NOMO-1 treated with dmso at 0.1 percent for 144 hours (cell line): ENCODE measurements at regions not wholly inside any gene's neighbourhood (a gene's known extent, or its start where the extent isn't known, plus 50 kb on each side); places are given as distances from the start of the nearest gene placed in this dataset.

ENCODE experiments used
- DNase-seq: peaks from one replicate; lab custom pipeline; 2025; ENCODE audit not compliant: unreplicated experiment; lab: John Stamatoyannopoulos, UW

DNA sequence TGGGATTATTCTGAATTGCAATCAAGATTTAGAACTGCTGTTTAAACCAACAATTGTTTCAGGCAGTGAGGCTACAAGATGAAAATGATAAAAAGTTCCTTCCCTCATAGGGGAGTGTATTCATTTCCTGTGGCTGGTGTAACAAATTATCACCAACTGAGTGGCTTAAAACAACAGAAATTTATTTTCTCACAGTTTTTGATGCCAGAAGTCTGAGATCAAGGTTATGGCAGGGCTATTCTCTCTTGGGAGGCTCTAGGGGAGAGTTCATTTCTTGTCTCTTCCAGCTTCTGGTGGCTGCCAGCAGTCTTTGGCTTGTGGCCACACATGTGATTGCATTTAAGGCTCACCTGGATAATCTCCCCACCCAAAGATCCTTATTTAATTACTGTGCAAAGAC is 290.5 kb upstream of the ZSWIM2 start:
- DNase-seq, result no peak

DNA sequence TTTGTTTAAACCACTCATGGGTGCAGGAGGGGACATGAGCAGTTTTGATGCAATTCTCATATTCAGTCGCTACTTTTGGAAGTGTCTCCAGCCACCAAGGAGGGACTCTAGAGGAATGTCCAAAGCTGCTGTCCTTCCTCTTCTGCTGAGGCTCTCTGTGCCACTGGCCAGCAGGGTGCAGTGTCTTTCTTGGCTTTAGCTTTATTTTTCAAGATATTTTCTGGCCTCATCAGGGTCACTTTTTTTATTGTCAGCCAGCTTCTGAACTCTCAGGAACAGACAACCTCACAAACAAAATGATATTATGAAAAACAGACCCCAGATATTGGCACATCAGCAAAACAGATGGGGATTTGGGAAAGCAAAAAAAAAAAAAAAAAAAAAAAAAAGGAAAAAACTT is 289.3 kb upstream of the ZSWIM2 start:
- peak; percentile 2 for DNase-seq

DNA sequence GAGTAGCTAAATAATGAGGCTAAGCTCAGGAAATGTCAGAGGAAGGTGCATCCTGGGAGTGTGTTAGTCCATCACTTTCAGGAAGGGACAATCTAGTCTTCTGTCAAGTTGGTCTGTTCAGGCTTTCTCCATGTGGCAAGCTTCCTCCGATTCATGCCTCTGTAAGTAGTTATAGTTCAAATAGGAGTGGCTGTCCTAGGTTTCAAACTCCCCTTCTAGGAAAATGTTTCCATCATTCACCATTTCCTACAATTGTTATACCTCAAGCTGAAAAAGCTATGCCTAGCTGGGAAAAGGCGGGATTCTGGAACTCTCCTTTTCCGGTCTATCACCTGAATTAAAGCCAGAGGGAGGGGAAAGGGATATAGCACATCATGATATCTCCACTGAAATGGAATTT is 287.7 kb upstream of the ZSWIM2 start:
- DNase-seq, result no peak

DNA sequence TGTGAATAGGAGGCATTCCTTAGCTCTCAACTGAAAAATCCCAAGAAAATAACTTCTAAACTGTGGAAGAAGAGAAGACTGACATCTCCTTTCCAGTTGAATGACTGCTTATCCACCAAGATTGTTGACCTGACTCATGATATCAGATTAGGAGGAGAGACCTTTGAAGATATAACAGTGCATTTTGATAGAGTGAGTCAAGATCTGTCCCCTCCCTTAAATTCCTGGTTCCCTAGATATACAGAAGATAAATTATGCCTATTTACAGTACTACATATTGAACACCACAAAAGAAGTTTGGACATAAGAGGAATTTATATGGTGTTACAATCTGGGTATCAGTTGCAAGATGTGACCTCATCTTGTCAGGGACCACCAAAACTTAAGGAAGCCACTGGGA is 285.3 kb upstream of the ZSWIM2 start:
- no peak for DNase-seq

DNA sequence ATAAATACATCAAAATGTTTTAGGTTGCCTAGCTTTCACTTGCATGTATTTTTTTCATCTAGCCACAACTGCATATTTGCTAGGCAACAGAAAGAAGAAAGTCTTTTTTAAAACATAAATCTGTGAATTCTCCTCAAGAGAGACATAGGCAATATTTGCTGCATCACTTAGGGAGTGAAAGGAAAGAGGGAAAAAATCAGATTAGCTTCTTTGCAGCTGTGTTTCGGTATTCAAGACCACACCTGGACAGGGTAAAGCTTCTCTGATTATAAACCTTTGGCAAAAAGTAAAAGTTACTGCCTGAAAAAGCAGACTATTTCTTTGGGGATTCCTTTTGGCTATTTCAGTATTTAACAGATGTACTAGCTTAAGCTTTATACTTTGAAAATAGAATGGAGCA is 280.9 kb upstream of the ZSWIM2 start:
- DNase-seq, result no peak

DNA sequence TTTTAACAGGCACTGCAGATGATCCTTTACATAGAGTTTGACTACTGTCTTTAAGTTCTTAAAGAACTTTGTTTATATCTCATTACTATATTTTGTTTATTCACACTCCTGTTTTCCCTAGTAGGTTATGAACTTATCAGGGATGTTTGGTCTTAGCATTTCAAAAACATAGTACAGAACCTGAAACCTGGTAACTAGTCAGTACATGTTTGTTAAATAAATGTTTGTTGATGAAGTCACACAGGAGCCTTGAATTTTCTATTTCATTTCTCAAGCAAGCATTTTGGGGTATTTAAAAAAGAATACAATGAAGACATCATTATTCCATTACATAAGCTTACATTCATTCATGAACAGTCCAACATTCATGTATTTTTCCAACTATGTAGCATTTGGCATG is 280.3 kb upstream of the ZSWIM2 start:
- DNase-seq, result no peak

DNA sequence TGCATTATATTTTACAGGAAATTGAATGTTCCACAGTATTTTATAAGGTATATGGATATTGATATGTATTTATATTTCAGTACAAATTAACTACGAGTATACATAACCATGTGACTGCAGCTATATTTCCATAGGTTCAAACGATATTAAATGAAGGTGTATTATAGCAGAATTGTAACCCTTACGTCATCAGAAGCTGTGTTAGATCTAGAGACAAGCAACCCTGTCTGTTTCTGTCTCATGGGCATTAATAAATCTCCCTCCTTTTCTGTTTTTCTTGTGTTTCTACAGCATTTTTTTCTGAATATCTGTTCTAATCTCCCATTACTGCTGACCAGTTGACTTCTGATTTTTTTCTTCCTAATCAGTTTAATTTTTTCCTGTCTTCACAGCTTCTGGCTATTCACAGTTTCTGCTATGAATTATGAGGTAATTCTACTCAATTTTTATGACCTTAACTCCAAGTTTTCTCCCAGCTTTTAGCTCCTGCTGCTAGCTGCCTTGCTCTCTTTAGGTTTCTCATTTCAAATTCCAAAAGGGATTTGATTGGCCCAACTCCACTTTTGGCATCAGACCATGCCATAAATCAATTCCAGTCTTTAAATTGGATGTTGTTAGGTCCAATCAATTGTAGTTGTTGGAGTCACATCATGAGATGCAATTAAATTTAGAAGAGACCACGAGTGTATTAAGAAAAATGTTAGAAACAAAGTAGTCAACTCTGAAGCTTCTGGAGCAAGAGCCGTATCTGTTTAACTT is 277.5 kb upstream of the ZSWIM2 start:
- DNase-seq, result no peak

DNA sequence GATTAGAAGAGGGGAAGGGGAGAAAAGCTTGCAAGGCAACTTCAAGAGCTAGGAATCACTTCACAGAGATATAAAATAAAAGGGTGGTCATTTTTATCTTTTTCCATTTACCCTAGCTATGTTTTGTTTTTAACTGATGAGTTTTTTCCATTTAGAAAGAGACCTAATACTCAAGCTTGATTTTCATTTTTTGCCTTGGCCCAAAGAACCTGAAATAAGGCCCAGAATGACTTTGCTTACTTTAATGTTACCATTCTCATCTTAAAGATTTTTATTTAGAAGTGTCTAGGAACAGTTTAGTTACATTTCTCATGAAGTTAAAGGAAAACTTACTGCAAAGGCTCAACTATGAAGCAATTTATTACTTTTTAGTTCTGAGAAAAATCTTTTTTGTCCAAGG is 276.3 kb upstream of the ZSWIM2 start:
- DNase-seq, result no peak

DNA sequence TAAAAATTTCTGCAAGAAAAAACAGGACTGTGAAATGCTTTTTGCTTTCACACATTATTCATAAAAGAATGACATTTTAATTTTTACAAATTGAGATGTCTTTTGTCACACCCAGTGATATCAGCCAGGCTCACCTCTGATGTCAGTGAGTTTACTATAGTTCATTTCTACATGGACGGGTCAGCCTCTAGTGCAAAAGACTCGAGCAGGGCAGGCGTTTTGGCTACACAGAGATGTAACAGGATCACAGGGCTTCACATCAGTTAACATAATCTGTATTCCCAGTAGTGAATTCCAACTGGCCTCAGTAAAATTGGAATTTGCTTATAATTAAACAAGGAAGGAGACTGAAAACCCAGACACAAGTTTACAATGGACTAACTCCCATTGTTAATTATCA is 275.6 kb upstream of the ZSWIM2 start:
- no peak for DNase-seq

DNA sequence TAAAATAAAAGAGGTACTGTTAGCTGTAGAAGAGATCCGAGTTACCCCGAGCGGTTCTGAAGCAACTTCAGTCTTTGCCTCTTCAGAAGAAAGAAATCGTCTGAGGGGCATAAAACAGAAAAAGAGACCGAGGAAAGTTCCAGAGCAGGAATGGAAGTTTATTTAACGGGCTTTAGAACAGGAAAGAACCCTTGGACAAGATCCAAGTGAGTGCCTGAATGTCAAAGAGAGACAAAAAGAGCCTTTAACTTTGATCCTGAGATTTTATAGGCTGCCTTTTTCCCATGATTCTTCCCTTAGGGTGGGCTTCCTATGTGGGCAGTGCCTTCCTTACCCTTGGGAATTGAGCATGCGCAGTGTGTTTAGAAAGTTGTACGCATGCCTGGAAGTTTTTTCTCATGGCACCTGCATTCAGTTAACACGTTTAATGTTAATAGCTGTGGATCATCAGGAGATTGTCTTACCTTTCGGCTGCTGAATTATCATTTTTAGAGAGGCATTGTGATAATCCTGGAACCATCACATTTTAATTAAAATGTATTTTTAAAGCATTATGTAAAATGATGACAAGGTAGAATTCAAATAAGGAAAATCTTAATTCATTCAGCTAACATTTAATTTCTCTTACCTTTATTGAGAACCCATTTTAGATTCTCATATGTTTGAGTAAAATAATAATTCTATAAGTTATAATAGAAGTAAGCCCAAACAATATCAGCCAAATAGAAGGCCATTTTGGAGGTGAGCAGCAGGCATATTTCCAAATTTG is 269.5 kb upstream of the ZSWIM2 start:
- DNase-seq, result no peak

DNA sequence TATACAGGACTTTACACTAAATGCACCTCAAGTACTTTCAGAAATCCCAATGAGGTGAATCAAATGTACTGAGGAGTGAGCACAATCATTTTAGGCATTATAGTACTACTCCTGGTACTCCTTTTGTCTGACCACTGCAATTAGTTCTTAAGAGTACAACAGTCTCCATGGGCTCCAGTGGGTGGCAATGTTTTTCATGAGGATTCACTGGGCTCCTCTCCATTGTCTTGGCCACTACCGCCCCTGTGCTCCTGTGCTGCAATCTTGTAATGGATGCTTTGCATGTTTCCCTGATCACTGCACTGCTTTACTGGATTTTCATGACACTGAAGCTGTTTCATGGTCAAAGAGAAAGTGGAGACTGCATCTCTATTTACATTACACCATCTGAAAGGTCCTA is 268.5 kb upstream of the ZSWIM2 start:
- no peak for DNase-seq

DNA sequence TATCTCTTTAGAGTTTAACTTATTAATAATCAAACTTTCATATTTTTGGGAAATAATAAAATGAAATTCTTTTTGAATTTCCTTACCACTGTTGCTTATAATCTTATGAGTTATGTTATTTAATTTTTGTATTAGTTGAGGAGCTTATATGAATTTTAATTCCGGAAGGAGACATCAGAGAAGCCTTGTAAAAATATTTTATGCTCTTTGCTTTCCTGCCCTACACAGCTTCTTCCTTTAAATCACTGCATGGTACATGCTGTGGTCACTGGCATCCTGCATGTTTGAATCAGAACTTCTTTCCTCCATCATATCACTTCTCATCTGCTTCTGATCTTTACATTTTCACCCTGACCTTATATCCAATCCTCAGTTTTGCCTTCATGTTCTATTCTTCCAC is 266.7 kb upstream of the ZSWIM2 start:
- no peak for DNase-seq

DNA sequence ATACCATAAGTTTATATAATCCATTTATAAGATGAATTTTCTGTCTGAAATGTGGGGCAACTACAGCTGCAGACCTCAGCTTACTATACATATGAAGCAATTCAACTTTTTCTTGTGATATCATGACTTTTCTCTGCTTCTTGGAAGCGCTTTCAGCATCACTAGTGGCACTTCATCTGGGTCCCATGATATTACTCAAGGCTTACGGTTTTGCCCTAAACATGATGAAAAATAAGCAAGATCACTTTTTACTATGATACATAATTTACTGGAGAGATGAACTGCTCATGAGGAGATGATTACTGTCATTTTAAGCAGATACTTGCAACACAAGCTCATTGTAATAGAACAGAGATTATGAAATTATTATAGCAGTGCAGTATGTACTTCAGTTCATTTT is 258.0 kb upstream of the ZSWIM2 start:
- DNase-seq, result no peak

DNA sequence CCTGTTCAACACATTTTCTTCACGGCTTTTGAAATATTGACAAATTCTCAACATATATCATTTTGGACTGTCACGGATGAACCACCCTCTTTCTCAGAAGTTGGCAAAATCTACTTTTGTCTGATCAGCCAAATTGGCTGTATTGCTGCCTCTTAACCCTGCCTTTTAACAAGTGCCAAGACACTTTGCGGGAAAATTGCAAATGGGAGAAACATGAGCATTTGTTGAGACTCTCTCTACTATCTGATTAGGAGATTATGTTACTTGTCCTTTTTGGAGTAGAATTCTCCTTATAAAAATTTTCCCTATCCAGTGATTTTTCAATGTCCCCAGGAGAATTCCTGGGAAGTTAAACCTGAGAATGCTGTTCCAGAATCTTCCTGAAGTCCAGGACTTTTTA is 256.2 kb upstream of the ZSWIM2 start:
- DNase-seq, result no peak

DNA sequence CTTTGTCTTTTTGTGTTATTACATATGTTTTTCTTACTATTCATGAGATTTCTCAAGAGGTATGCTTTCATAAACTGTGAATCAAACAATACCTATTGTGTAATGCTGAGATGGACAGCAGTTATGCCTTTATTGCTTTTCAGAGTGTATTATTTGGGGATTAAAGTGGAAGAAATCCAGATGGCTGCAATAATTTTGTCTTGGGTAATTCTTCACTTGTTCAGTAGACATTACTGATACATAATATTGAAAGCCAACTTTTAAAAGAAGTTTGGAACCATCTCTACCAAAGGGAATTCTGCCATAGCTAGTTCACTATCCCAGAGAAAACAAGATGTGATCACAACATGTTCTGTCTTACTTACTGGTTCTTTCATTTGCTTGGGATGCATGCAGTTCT is 253.4 kb upstream of the ZSWIM2 start:
- no peak for DNase-seq

DNA sequence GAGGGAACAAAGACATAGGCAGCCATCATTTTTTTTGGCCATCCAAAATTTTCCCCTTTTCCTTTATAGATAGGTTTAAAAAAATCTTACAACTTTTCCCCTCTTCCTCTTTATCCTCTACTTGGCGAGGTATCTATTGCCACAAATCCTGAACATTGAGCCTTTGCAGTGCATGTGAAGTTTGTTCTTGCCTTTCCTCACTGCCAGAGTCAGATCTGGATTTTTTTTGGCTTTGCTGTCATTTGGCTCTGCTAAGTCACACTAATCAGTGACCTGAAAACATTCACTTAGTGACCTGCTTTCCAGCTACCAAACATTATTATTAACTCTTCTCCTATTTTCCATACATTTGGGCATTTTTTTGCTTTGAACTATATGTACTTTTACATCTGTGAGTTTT is 249.2 kb upstream of the ZSWIM2 start:
- no peak for DNase-seq

DNA sequence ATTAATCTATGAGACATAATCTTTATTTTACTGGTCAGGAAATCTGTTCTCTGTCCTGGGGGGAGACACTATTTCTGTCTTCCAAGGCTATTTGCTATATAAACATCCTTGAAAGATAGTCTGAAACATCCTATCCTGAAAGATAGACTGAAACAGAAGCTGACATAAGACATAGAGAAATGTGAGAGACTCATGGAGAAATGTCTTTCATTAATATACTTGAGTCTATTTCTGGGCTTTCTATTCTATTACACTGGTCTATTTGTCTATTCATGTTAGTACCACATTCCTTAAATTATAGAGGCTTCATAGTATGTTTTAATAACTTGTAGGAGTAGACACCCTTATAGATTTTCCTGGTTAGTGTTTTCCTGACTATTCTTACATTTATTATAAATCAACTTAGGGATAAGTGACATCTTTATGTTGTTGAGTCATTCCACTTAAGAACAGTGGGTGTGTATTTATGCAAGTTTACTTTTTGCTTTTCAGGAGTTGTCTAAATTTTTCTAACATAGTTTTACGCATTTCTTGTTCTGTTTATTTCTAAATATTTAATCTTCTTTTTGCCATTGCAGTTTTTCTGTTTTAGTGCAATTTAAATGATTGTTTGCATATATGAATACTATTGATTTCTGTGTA is 244.9 kb upstream of the ZSWIM2 start:
- DNase-seq, result no peak

DNA sequence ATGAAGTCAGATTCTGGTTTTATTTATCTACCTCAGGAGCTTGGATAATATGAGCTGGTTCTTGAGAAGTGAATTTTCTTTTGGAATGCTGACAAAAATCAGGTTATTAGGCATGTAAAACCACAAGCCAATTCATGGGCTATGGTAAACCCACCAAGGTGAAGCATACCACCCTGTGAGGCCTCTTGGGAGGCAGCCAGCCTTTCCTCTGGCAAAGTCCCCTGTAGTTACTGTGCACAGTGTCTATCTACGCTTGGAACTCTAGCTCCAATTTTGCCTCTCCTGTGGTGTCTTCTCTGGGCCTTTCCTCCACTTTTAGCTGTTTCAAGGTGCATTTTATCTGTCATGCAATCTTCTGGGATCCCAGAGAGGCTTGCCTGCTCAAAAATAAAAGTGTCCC is 242.7 kb upstream of the ZSWIM2 start:
- no peak for DNase-seq

DNA sequence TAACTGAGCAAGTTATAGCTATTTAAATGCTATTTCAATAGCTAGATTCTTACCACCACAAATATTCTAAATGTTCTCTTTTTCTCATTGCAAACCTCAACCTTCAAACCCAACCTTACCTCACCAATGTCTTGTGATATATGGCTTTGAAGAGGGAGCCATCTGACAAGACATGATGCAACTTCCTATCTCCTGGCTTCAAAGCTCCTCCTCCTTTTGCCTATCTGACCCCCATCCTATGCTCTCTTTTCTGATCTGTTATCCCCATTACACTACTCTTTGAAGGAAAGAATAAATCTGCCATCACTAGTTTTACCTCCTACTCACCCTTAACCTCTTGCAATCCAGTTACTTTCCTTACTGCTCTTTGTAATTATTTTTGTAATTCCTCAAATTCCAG is 235.6 kb upstream of the ZSWIM2 start:
- DNase-seq, result no peak

DNA sequence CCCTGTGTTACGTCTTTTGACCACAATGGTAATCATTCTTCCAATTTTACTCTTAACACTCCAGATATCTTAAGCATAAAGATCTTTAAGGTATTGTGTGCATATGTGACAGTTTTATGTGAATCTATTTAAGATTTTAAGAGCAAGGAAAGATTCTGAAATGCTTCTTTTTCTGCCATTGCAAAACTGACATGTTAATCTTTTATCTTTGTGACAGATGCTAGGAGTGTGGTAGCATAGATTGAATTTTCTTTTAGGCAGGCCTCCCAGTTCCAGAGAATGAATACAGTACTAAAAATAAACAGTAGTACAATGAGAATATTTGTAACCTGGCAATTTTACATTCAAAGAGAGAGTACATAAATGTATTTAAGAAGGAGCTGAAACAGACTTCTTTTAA is 232.5 kb upstream of the ZSWIM2 start:
- DNase-seq, result no peak

DNA sequence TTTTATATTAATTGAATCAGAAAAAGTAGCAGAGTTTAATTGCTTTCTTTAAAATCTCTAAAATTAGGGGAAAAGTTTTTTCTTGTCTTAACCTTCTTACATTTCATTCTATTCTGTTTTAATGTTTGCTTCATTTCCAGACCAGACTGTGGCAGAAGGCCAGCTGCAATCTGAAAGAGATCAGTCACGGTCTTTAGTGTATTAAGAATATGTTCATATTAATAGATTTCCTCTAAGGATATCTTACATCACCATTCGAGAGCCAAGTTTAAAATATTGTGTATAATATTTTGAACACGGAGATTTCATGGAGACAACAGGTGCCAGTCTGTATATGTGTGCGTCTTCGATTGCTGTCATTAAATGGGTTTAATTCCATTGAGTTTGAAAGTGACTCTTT is 230.9 kb upstream of the ZSWIM2 start:
- DNase-seq, result no peak

DNA sequence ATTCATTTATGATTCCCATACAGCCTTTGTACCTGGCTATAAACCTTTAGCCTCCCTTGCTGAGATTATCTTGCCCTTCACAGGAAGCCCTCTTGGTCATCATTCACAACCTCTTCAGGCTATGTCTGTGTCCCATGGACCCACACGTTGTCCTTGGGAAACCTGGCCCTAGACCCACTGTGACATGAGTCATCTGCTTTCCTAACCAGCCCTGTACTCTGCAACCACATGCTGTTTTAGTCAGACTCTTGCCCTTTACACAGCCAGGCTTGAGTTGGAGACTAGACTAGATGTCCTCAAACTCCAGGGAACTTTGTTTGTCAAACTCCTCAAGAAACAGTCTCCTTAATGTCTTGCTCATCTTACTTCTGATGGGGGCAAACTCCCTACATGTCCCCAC is 229.3 kb upstream of the ZSWIM2 start:
- no peak for DNase-seq
